ENCODE measurements at regions not wholly inside any gene's neighbourhood (a gene's known extent, or its start where the extent isn't known, plus 50 kb on each side); places are given as distances from the start of the nearest gene placed in this dataset.

DNA sequence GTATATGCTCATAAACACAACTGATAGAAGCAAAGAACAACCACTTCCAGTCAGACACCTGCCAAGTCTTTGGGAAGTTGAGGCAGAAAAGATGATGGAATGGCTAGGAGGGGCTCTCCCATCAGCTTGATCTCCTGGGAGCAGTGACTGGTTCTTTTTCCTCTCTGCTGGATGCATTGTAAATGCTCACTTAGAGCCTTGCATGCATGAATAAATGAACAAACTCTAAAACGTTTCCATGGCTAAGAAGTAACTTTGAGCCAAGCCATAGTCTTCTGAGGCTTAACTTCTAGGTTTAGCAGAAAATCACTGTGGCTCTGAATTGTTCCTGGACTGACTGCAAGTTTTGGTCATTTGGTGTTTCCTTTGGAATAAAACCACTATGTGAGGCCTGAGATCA lies 166.4 kb upstream of the CITED2 start:
- H3K4me2 ChIP-seq (ENCODE audit: low read depth, low read length, poor library complexity, severe bottlenecking) = no peak overlapping the region
- no peaks in the 10 kb centered on the region for H3K9me2 ChIP-seq (replicated peaks; ENCODE audit: insufficient read depth, low read length)
- no peak overlapping the region for H2AFZ ChIP-seq (ENCODE audit: low read depth, low read length, severe bottlenecking)
- no peaks in the 10 kb centered on the region for H3K9me3 ChIP-seq (ENCODE audit: insufficient read depth, low read length)
- H3K36me3 ChIP-seq (ENCODE audit: low read length) = no peaks in the 10 kb centered on the region
- no peaks in the 10 kb centered on the region for H4K20me1 ChIP-seq (ENCODE audit: low read depth, low read length)
- no peak overlapping the region for H3K27ac ChIP-seq (ENCODE audit: low read depth, low read length)
- H3K4me3 ChIP-seq (ENCODE audit: insufficient read depth, low read length, poor library complexity, severe bottlenecking) = no peak overlapping the region
- no peak for TF ChIP-seq EZH2phosphoT487 (conservative IDR thresholded peaks at IDR 0.05; ENCODE audit: low read length)
- TF ChIP-seq, protein P1, sequence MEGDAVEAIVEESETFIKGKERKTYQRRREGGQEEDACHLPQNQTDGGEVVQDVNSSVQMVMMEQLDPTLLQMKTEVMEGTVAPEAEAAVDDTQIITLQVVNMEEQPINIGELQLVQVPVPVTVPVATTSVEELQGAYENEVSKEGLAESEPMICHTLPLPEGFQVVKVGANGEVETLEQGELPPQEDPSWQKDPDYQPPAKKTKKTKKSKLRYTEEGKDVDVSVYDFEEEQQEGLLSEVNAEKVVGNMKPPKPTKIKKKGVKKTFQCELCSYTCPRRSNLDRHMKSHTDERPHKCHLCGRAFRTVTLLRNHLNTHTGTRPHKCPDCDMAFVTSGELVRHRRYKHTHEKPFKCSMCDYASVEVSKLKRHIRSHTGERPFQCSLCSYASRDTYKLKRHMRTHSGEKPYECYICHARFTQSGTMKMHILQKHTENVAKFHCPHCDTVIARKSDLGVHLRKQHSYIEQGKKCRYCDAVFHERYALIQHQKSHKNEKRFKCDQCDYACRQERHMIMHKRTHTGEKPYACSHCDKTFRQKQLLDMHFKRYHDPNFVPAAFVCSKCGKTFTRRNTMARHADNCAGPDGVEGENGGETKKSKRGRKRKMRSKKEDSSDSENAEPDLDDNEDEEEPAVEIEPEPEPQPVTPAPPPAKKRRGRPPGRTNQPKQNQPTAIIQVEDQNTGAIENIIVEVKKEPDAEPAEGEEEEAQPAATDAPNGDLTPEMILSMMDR (IDR thresholded peaks at IDR 0.05; ENCODE audit: insufficient read depth, low read length, poor library complexity, severe bottlenecking) = no peak
- H3F3A ChIP-seq (ENCODE audit: insufficient read depth) = no peaks in the 10 kb centered on the region
- H3K9ac ChIP-seq (ENCODE audit: low read length) = no peak overlapping the region
- no peaks in the 10 kb centered on the region for H3K27me3 ChIP-seq (ENCODE audit: low read length)
- H3K79me2 ChIP-seq (ENCODE audit: insufficient read depth, low read length) = no peaks in the 10 kb centered on the region

DNA sequence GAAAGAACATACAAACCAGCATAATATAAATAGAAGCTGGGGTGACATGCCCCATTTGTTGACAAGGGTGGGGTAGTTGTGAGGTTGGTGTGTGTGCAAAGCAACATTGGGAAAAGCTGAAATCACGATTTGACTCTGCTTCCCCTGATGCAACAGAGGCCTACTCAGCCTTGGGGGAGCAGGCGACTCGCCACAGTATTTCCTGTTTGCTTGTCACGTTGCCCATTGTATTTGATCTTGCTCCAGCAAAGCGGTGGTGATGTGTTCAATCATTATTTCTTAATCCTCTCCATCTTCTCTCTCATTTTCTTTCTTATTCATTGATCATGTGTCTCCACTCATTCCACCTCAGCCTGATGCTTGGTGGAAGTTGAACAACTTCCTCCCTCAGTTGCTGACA lies 165.8 kb upstream of the CITED2 start:
- H3K27me3 ChIP-seq (ENCODE audit: low read length) = no peaks in the 10 kb centered on the region
- no peak overlapping the region for H2AFZ ChIP-seq (ENCODE audit: low read depth, low read length, severe bottlenecking)
- no peaks in the 10 kb centered on the region for H3K9me2 ChIP-seq (replicated peaks; ENCODE audit: insufficient read depth, low read length)
- no peaks in the 10 kb centered on the region for H4K20me1 ChIP-seq (ENCODE audit: low read depth, low read length)
- H3K4me2 ChIP-seq (ENCODE audit: low read depth, low read length, poor library complexity, severe bottlenecking) = no peak overlapping the region
- H3K79me2 ChIP-seq (ENCODE audit: insufficient read depth, low read length) = no peaks in the 10 kb centered on the region
- no peak overlapping the region for H3K27ac ChIP-seq (ENCODE audit: low read depth, low read length)
- no peak overlapping the region for H3K9ac ChIP-seq (ENCODE audit: low read length)
- TF ChIP-seq, protein P1 (IDR thresholded peaks at IDR 0.05; ENCODE audit: insufficient read depth, low read length, poor library complexity, severe bottlenecking) = no peak
- TF ChIP-seq EZH2phosphoT487 (conservative IDR thresholded peaks at IDR 0.05; ENCODE audit: low read length) = no peak
- no peaks in the 10 kb centered on the region for H3K9me3 ChIP-seq (ENCODE audit: insufficient read depth, low read length)
- no peaks in the 10 kb centered on the region for H3K36me3 ChIP-seq (ENCODE audit: low read length)
- H3F3A ChIP-seq (ENCODE audit: insufficient read depth) = no peaks in the 10 kb centered on the region
- H3K4me3 ChIP-seq (ENCODE audit: insufficient read depth, low read length, poor library complexity, severe bottlenecking) = no peak overlapping the region

DNA sequence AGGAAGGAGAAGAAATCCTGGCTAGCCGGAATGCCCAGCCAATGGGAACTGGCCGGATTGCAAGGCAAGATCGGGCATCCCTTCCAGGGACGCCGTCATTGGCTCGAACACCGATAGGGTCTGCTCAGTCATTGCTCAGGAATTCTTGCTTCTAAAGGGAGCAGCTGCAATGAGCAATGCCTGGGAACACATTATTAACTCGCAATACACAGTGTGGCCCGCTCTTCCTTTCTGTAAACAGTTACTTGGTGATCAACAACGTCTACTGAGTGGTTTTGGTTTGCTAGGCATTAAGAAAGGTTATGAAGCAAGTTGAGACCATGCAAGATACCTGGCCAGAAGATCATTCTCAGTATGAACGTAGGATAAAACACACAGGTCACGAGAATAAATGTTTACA lies 165.4 kb upstream of the CITED2 start:
- Histone ChIP-seq H3K9me2 (replicated peaks; ENCODE audit: insufficient read depth, low read length) (no peaks in the 10 kb centered on the region), H2AFZ (ENCODE audit: low read depth, low read length, severe bottlenecking) (no peak overlapping the region), H3K4me2 (ENCODE audit: low read depth, low read length, poor library complexity, severe bottlenecking) (no peak overlapping the region), H3K27ac (ENCODE audit: low read depth, low read length) (no peak overlapping the region), H3K27me3 (ENCODE audit: low read length) (no peaks in the 10 kb centered on the region), H3F3A (ENCODE audit: insufficient read depth) (no peaks in the 10 kb centered on the region), H3K9me3 (ENCODE audit: insufficient read depth, low read length) (no peaks in the 10 kb centered on the region), H4K20me1 (ENCODE audit: low read depth, low read length) (no peaks in the 10 kb centered on the region), H3K36me3 (ENCODE audit: low read length) (no peaks in the 10 kb centered on the region), H3K79me2 (ENCODE audit: insufficient read depth, low read length) (no peaks in the 10 kb centered on the region), H3K9ac (ENCODE audit: low read length) (no peak overlapping the region), H3K4me3 (ENCODE audit: insufficient read depth, low read length, poor library complexity, severe bottlenecking) (no peak overlapping the region)
- TF ChIP-seq, protein P1 (IDR thresholded peaks at IDR 0.05; ENCODE audit: insufficient read depth, low read length, poor library complexity, severe bottlenecking) = no peak
- no peak for TF ChIP-seq EZH2phosphoT487 (conservative IDR thresholded peaks at IDR 0.05; ENCODE audit: low read length)
